Epithelial cell of proximal tubule (primary cell): ENCODE measurements at regions not wholly inside any gene's neighbourhood (a gene's known extent, or its start where the extent isn't known, plus 50 kb on each side); places are given as distances from the start of the nearest gene placed in this dataset.
A peak's percentile ranks its signal among the peaks of the same experiment; 100 is the strongest.

ENCODE experiments used
- DNase-seq: peaks from one replicate; pipeline ENCODE4 v3.0.0-alpha.2; 2011; ENCODE audit warnings: low read depth
- H3K4me3 ChIP-seq: 2 replicates; pipeline ENCODE4 v1.5.1; 2011; ENCODE audit warnings: low read depth, mild to moderate bottlenecking, low read length
- TF ChIP-seq, protein P1 (sequence below): conservative IDR thresholded peaks from 2 replicates; pipeline ENCODE4 v1.5.1; 2012; ENCODE audit warnings: low read depth, mild to moderate bottlenecking, low read length

DNA sequence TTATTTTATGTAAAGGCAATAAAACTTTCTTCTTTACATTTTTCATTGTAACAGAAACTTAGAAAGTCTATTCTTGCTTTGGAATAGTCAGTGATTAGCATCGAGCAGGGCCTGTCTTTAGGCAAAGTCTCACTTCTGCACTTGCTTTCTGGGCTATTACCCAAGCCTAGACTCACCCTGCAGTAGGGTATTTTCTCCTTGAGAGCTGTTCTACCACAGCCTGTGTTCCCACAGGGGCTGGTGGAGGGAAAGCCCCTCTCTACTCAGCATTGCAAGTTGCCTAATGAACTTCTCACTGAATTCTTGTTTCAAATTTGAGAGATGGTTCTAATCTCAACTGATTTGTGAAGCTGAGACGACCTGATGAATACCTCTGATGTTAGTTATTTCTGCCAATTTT is 111.7 kb upstream of the KLHL14 start:
- TF ChIP-seq, protein P1, sequence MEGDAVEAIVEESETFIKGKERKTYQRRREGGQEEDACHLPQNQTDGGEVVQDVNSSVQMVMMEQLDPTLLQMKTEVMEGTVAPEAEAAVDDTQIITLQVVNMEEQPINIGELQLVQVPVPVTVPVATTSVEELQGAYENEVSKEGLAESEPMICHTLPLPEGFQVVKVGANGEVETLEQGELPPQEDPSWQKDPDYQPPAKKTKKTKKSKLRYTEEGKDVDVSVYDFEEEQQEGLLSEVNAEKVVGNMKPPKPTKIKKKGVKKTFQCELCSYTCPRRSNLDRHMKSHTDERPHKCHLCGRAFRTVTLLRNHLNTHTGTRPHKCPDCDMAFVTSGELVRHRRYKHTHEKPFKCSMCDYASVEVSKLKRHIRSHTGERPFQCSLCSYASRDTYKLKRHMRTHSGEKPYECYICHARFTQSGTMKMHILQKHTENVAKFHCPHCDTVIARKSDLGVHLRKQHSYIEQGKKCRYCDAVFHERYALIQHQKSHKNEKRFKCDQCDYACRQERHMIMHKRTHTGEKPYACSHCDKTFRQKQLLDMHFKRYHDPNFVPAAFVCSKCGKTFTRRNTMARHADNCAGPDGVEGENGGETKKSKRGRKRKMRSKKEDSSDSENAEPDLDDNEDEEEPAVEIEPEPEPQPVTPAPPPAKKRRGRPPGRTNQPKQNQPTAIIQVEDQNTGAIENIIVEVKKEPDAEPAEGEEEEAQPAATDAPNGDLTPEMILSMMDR: no peak
- no peak overlapping the region for H3K4me3 ChIP-seq
- no peak for DNase-seq

DNA sequence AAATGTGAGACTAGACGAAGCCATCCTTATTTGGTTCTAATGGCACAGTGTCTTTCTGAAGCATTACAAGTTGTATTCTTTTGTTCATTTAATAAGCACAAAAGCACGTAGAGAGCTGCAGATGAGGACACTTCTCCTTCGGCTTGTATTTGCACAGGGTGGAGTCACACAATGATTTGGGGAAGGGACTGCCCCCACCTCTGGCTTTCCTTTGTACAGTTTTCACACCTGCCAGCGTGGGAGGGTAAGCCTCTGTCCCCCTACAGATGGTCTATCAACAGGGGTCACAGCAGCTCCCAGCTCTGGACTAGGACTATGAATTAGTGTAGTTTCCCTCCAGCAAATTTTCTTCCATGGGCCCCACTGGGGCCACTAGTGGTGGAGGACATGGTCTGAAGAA is 108.2 kb upstream of the KLHL14 start:
- DNase-seq: no peak
- H3K4me3 ChIP-seq: no peak overlapping the region
- TF ChIP-seq, protein P1: no peak

DNA sequence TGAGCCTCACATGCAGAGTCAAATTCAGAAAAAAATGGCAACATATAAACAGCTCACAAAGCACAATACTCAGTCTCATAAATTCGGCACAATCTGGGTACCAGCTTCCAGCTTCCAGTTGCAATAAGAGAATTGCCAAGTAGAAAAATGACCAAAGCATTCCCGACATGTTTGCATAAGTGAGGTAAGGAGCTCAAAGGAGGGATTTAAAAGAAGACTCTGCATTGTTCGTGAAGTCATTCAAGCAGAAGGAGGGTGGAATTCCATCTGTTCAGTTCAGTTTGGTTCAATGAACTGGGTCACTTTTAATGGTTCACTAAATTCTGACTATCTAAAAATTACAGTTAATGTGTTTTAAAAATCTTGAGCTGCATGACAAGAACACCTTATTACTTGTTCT is 106.7 kb upstream of the KLHL14 start:
- TF ChIP-seq, protein P1: no peak
- peak; percentile 78 for DNase-seq
- no peak overlapping the region for H3K4me3 ChIP-seq

DNA sequence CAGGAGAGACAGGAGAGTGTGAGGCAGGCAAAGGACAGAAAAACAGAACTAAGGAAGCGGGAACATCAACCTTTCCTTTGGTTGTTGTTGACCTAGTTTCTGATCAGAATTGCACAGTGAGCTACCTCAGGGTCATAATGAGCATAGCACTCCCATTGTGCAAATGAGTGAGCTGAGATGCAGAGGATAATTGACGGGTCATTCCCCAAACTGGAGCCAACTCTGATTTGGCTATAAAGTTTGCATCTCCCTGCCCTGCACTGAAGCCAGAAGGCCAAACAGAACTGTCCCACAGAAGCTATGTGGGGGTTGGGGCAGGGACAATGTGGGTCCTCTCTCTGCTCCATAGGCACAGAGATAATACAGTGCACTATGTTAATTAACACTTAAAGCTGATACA is 105.6 kb upstream of the KLHL14 start:
- TF ChIP-seq, protein P1: no peak
- H3K4me3 ChIP-seq: no peak overlapping the region

DNA sequence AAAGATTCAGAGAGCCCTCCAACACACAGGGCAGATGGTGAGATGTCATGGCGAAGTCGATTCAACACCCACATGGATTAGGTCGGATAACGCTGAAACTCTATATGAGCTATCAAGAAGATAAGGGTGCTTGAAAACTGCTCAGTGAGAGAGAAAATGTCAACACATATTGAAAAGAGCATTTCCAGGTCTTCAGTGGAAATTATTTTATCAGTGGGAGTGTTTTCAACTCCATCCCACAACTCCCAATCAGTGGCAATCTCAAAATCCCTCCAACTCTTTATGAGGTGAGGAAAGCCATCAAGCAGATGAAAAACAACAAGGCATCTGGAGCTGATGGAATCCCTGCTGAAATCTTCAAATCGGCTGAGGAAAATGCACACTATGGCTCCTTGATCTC is 104.5 kb upstream of the KLHL14 start:
- no peak for DNase-seq
- no peak overlapping the region for H3K4me3 ChIP-seq
- TF ChIP-seq, protein P1: no peak

More for the DNA sequence above, 105.6 kb upstream of the KLHL14 start:
- no peak for DNase-seq

DNA sequence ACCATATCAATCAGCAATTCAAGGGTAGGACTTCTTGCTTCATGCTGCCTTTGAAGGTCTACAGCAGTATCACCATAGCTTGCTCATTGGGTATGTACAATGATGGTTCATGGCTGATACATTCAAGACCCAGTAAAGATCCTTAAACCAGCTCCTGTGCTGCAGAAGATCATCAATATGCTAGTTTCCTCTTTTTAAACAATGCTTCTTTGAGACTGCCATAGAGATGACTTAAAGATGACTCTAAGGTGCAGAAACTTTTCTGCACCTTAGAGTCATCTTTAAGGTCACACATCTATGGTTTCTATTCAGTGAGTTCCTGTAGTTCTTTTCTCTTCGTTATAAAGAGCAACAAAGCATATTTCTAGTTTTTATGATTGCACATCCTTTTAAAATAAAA is 102.8 kb upstream of the KLHL14 start:
- DNase-seq: no peak
- no peak overlapping the region for H3K4me3 ChIP-seq
- TF ChIP-seq, protein P1: no peak

DNA sequence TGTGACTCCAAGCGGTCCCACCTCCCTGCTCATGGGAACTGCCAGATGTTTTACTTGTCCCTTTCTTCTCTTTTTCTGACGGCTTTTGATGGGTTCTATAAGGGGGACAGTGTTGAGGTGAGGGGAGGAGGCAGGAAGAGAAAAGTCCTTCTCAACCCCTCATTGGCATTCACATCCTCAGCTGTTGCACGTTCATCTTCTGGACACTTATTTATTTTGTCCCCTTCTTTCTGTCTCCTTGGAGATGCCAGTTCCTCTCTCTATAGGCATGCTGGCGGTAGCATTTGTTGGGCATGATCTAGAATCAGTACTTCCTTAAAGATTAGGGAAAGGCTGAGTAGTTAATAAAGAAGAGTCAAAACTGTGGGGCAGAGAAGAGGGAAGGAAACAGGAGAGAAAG is 99.0 kb upstream of the KLHL14 start:
- TF ChIP-seq, protein P1: no peak
- H3K4me3 ChIP-seq: no peak overlapping the region
- DNase-seq: no peak
